ENCODE measurements at regions not wholly inside any gene's neighbourhood (a gene's known extent, or its start where the extent isn't known, plus 50 kb on each side); places are given as distances from the start of the nearest gene placed in this dataset.
"Not testable (repeated sequence)": the region's sequence is repeated elsewhere in the genome, so short reads cannot be mapped to it uniquely, and the experiment has no call there.

GRCh38 chr2:18975506-18976167, 382.8 kb downstream of the OSR1 start:
- DNase-seq = no peak

- DNase-seq = no peak
Observed at GRCh38 chr2:18971628-18972027, 382.3 kb upstream of the NT5C1B start.

GRCh38 chr2:18971069-18971378, 381.7 kb upstream of the NT5C1B start:
- DNase-seq = no peak

- no peak for DNase-seq
Observed at GRCh38 chr2:18966131-18966530, 376.8 kb upstream of the NT5C1B start.

- not testable (repeated sequence) for DNase-seq
Observed at GRCh38 chr2:18963739-18964256, 374.4 kb upstream of the NT5C1B start.

GRCh38 chr2:18961991-18962421, 372.6 kb upstream of the NT5C1B start:
- DNase-seq = no peak

GRCh38 chr2:18959952-18960717, 370.8 kb upstream of the NT5C1B start:
- no peak for DNase-seq

GRCh38 chr2:18959200-18959599, 369.8 kb upstream of the NT5C1B start:
- DNase-seq = no peak

- DNase-seq = no peak
Observed at GRCh38 chr2:18957909-18958308, 368.5 kb upstream of the NT5C1B start.

GRCh38 chr2:18950361-18950851, 361.0 kb upstream of the NT5C1B start:
- DNase-seq = no peak

GRCh38 chr2:18949871-18950270, 360.5 kb upstream of the NT5C1B start:
- DNase-seq = no peak

- no peak for DNase-seq
Observed at GRCh38 chr2:18940184-18940583, 350.8 kb upstream of the NT5C1B start.

GRCh38 chr2:18939740-18940139, 350.4 kb upstream of the NT5C1B start:
- DNase-seq = not testable (repeated sequence)

GRCh38 chr2:18934886-18935285, 345.5 kb upstream of the NT5C1B start:
- no peak for DNase-seq

- no peak for DNase-seq
Observed at GRCh38 chr2:18932853-18933252, 343.5 kb upstream of the NT5C1B start.

GRCh38 chr2:18930971-18931370, 341.6 kb upstream of the NT5C1B start:
- DNase-seq = no peak

- no peak for DNase-seq
Observed at GRCh38 chr2:18927525-18928232, 338.3 kb upstream of the NT5C1B start.

GRCh38 chr2:18926631-18927524, 337.5 kb upstream of the NT5C1B start:
- DNase-seq = no peak

GRCh38 chr2:18925296-18925695, 335.9 kb upstream of the NT5C1B start:
- no peak for DNase-seq

- no peak for DNase-seq
Observed at GRCh38 chr2:18924886-18925285, 335.5 kb upstream of the NT5C1B start.

- DNase-seq = no peak
Observed at GRCh38 chr2:18924386-18924785, 335.0 kb upstream of the NT5C1B start.

GRCh38 chr2:18922276-18922675, 332.9 kb upstream of the NT5C1B start:
- DNase-seq = no peak

- DNase-seq = no peak
Observed at GRCh38 chr2:18918280-18918679, 328.9 kb upstream of the NT5C1B start.

Measured in GOT3 (cell line).